ENCODE measurements at regions not wholly inside any gene's neighbourhood (a gene's known extent, or its start where the extent isn't known, plus 50 kb on each side); places are given as distances from the start of the nearest gene placed in this dataset.

DNA sequence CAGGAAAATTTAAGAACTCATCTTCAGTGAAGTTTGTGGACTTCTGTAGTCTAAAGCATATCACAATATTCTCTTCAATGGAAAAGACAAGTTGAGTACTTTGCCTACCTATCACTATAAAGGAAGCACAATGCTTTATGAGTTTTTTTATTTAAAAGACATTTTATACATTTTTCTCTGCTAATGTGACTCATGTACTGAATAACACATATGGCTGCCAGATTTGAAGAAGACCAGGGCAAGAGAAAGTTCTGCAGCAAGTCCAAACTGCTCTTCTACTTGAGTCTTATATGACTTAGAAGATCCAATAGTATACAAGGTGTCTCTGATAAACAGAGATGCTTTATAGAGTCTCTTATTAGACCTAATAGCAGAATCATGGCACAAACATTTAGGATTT, 978.4 kb downstream of the TLE4 start:
- no peaks in the 10 kb centered on the region for H3K27me3 Mint-ChIP-seq (ENCODE audit: unreplicated experiment)

DNA sequence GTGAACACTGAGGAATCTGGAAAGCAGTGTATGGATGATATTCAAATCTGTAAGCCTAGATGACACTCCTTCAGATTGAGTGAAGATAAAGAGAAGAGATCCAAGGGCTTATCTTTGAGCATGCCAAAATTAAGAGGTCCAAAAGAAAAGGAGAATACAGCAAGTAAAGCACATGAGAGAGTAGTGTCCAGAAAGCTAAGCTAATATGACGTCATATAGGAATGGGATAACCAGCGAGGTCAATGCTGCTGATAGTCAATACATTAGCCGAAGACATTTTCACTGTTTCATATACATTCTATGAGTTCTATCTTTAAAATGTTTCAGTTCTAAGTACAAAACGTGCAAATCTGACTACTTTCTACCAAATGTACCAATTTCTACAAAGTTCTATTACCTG, 975.8 kb downstream of the TLE4 start:
- no peak overlapping the region for H3K4me3 Mint-ChIP-seq (ENCODE audit: low read depth, unreplicated experiment)
- no peak overlapping the region for H3K27ac Mint-ChIP-seq (ENCODE audit: unreplicated experiment)
- no peaks in the 10 kb centered on the region for H3K27me3 Mint-ChIP-seq (ENCODE audit: unreplicated experiment)
- BruUV-seq (replicated peaks): no TSS peak
- H3K9me3 Mint-ChIP-seq (ENCODE audit: low read depth, unreplicated experiment): no peaks in the 10 kb centered on the region
- H3K36me3 Mint-ChIP-seq (ENCODE audit: insufficient read depth, unreplicated experiment): no peaks in the 10 kb centered on the region
- intact Hi-C loops (cut with micrococcal nuclease; ENCODE audit: unreplicated experiment): no loop called here
- CTCF ChIA-PET: interaction anchor here (0.6 kb wide), 1 partner anchor 393 kb away, joined by 3 read pairs; no protein-coding TSS in a partner anchor
- H3K4me1 Mint-ChIP-seq (ENCODE audit: low read depth, unreplicated experiment): no peaks in the 10 kb centered on the region
- TF ChIP-seq, protein P1, sequence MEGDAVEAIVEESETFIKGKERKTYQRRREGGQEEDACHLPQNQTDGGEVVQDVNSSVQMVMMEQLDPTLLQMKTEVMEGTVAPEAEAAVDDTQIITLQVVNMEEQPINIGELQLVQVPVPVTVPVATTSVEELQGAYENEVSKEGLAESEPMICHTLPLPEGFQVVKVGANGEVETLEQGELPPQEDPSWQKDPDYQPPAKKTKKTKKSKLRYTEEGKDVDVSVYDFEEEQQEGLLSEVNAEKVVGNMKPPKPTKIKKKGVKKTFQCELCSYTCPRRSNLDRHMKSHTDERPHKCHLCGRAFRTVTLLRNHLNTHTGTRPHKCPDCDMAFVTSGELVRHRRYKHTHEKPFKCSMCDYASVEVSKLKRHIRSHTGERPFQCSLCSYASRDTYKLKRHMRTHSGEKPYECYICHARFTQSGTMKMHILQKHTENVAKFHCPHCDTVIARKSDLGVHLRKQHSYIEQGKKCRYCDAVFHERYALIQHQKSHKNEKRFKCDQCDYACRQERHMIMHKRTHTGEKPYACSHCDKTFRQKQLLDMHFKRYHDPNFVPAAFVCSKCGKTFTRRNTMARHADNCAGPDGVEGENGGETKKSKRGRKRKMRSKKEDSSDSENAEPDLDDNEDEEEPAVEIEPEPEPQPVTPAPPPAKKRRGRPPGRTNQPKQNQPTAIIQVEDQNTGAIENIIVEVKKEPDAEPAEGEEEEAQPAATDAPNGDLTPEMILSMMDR (IDR thresholded peaks at IDR 0.05; ENCODE audit: unreplicated experiment): no peak
- DNase-seq: no peak

More for the DNA sequence above, 978.4 kb downstream of the TLE4 start:
- DNase-seq: no peak
- intact Hi-C loops (cut with micrococcal nuclease; ENCODE audit: unreplicated experiment): no loop called here
- Mint-ChIP-seq H3K4me3 (ENCODE audit: low read depth, unreplicated experiment) (no peak overlapping the region), H3K9me3 (ENCODE audit: low read depth, unreplicated experiment) (no peaks in the 10 kb centered on the region), H3K36me3 (ENCODE audit: insufficient read depth, unreplicated experiment) (no peaks in the 10 kb centered on the region), H3K4me1 (ENCODE audit: low read depth, unreplicated experiment) (no peaks in the 10 kb centered on the region), H3K27ac (ENCODE audit: unreplicated experiment) (no peak overlapping the region)
- TF ChIP-seq, protein P1 (IDR thresholded peaks at IDR 0.05; ENCODE audit: unreplicated experiment): no peak
- CTCF ChIA-PET: no interaction called here
- no TSS peak for BruUV-seq (replicated peaks)

DNA sequence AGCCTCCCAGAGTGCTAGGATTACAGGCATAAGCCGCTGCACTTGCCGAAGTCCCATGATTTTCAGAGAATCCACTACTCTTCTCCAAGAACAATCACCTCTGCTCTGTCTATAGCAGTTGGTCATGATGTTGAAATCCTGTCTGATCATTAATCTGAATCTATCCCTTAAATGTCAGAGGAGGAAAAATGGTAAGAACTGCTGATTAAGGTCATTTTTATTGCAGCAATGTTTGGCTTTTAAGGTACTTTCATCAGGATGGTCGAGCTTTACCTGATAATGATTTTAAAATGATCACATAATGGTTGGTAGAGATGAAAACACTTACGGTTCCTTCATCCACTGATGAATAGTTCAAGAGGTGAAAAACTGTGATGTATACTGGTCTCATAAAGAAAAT, 968.6 kb downstream of the TLE4 start:
- H3K4me3 Mint-ChIP-seq (ENCODE audit: low read depth, unreplicated experiment): no peak overlapping the region
- H3K9me3 Mint-ChIP-seq (ENCODE audit: low read depth, unreplicated experiment): peaks cover 2% of the 10 kb centered on the region
- intact Hi-C loops (cut with micrococcal nuclease; ENCODE audit: unreplicated experiment): no loop called here
- DNase-seq: no peak
- H3K36me3 Mint-ChIP-seq (ENCODE audit: insufficient read depth, unreplicated experiment): no peaks in the 10 kb centered on the region
- H3K27me3 Mint-ChIP-seq (ENCODE audit: unreplicated experiment): no peaks in the 10 kb centered on the region
- TF ChIP-seq, protein P1 (IDR thresholded peaks at IDR 0.05; ENCODE audit: unreplicated experiment): no peak
- CTCF ChIA-PET: no interaction called here
- H3K4me1 Mint-ChIP-seq (ENCODE audit: low read depth, unreplicated experiment): no peaks in the 10 kb centered on the region
- BruUV-seq (replicated peaks): no TSS peak
- no peak overlapping the region for H3K27ac Mint-ChIP-seq (ENCODE audit: unreplicated experiment)

DNA sequence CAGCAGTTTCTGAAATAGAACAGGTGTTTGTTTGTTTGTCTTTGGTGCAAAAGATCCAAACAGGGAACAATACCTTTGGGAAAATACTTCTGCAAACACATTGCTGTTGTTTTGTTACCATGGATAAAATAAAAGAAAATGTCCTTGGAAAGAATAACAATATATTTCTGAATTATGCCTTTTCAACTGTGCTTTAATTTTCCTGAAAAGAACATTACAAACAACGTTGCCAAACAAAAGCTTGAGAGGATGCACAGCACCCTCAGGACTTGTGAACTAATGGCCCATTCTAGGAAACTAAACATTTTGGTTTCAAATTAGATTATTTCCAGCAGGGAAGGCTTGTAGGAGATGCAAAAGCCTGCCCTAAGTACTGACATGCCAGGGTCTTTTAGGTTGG, 967.2 kb downstream of the TLE4 start:
- BruUV-seq (replicated peaks): no TSS peak
- TF ChIP-seq, protein P1 (IDR thresholded peaks at IDR 0.05; ENCODE audit: unreplicated experiment): no peak
- Mint-ChIP-seq H3K36me3 (ENCODE audit: insufficient read depth, unreplicated experiment) (no peaks in the 10 kb centered on the region), H3K27me3 (ENCODE audit: unreplicated experiment) (no peaks in the 10 kb centered on the region), H3K4me3 (ENCODE audit: low read depth, unreplicated experiment) (no peak overlapping the region), H3K9me3 (ENCODE audit: low read depth, unreplicated experiment) (peaks cover 4% of the 10 kb centered on the region), H3K4me1 (ENCODE audit: low read depth, unreplicated experiment) (no peaks in the 10 kb centered on the region), H3K27ac (ENCODE audit: unreplicated experiment) (no peak overlapping the region)
- CTCF ChIA-PET: no interaction called here
- intact Hi-C loops (cut with micrococcal nuclease; ENCODE audit: unreplicated experiment): no loop called here
- no peak for DNase-seq
